GM19397 (cell line): ENCODE measurements at regions not wholly inside any gene's neighbourhood (a gene's known extent, or its start where the extent isn't known, plus 50 kb on each side); places are given as distances from the start of the nearest gene placed in this dataset.

Experiments
- ATAC-seq: cut with Tn5 transposase; IDR thresholded peaks from one replicate; pipeline ENCODE4 v1.9.1; 2021; ENCODE audit warnings: mild to moderate bottlenecking, moderate library complexity; ENCODE audit not compliant: unreplicated experiment

GRCh38 chr13:90770334-90770733 is 577.2 kb upstream of the MIR17HG start:
- no peak for ATAC-seq

GRCh38 chr13:90773681-90774080 is 573.8 kb upstream of the MIR17HG start:
- ATAC-seq: no peak

GRCh38 chr13:90776051-90776748 is 571.3 kb upstream of the MIR17HG start:
- ATAC-seq: no peak

- ATAC-seq: no peak
Observed at GRCh38 chr13:90783273-90783672, 564.2 kb upstream of the MIR17HG start.

- no peak for ATAC-seq
Observed at GRCh38 chr13:90787007-90787406, 560.5 kb upstream of the MIR17HG start.

- ATAC-seq: no peak
Observed at GRCh38 chr13:90792335-90792734, 555.2 kb upstream of the MIR17HG start.

GRCh38 chr13:90793261-90793820 is 554.1 kb upstream of the MIR17HG start:
- no peak for ATAC-seq

GRCh38 chr13:90796474-90796873 is 551.0 kb upstream of the MIR17HG start:
- ATAC-seq: no peak

GRCh38 chr13:90797335-90797734 is 550.2 kb upstream of the MIR17HG start:
- ATAC-seq: no peak

GRCh38 chr13:90798381-90798780 is 549.1 kb upstream of the MIR17HG start:
- no peak for ATAC-seq

- no peak for ATAC-seq
Observed at GRCh38 chr13:90800082-90800746, 547.3 kb upstream of the MIR17HG start.

- ATAC-seq: no peak
Observed at GRCh38 chr13:90801621-90802020, 545.9 kb upstream of the MIR17HG start.

- no peak for ATAC-seq
Observed at GRCh38 chr13:90803210-90803609, 544.3 kb upstream of the MIR17HG start.

GRCh38 chr13:90806016-90806615 is 541.4 kb upstream of the MIR17HG start:
- no peak for ATAC-seq

- ATAC-seq: no peak
Observed at GRCh38 chr13:90806892-90807291, 540.6 kb upstream of the MIR17HG start.

GRCh38 chr13:90808838-90809237 is 538.6 kb upstream of the MIR17HG start:
- no peak for ATAC-seq

- ATAC-seq: no peak
Observed at GRCh38 chr13:90824032-90824431, 523.5 kb upstream of the MIR17HG start.

GRCh38 chr13:90826688-90827087 is 520.8 kb upstream of the MIR17HG start:
- no peak for ATAC-seq

- no peak for ATAC-seq
Observed at GRCh38 chr13:90830782-90831181, 516.7 kb upstream of the MIR17HG start.

- no peak for ATAC-seq
Observed at GRCh38 chr13:90833951-90834350, 513.5 kb upstream of the MIR17HG start.

- ATAC-seq: no peak
Observed at GRCh38 chr13:90834700-90835099, 512.8 kb upstream of the MIR17HG start.

GRCh38 chr13:90835826-90836225 is 511.7 kb upstream of the MIR17HG start:
- ATAC-seq: no peak
